Neural progenitor cell (in vitro differentiated cells): ENCODE measurements at regions not wholly inside any gene's neighbourhood (a gene's known extent, or its start where the extent isn't known, plus 50 kb on each side); places are given as distances from the start of the nearest gene placed in this dataset.

ENCODE experiments used
- DNase-seq: peaks from one replicate; pipeline ENCODE4 v3.0.0-alpha.2; 2016; ENCODE audit warnings: low spot score
- H2AFZ ChIP-seq: fragments of 200-600 bp; sonication (generic); replicated peaks from 2 replicates; pipeline ENCODE4 v1.6.1; 2016; ENCODE audit warnings: antibody characterized with exemption
- H3F3A ChIP-seq: fragments of 200-600 bp; sonication (generic); 2 replicates; pipeline ENCODE4 v1.6.1; 2016; ENCODE audit warnings: antibody characterized with exemption, low read depth
- H3K27ac ChIP-seq: fragments of 200-600 bp; sonication (generic); 2 replicates; pipeline ENCODE4 v1.5.1; 2016; ENCODE audit warnings: mild to moderate bottlenecking
- H3K27me3 ChIP-seq: fragments of 200-600 bp; sonication (generic); 2 replicates; pipeline ENCODE4 v1.6.1; 2016; ENCODE audit warnings: mild to moderate bottlenecking, moderate library complexity
- H3K36me3 ChIP-seq: fragments of 200-600 bp; sonication (generic); 2 replicates; pipeline ENCODE4 v1.5.1; 2016
- H3K4me1 ChIP-seq: fragments of 200-600 bp; sonication (generic); 2 replicates; pipeline ENCODE4 v1.6.1; 2016; ENCODE audit warnings: mixed run types
- H3K4me2 ChIP-seq: fragments of 200-600 bp; sonication (generic); 2 replicates; pipeline ENCODE4 v1.6.1; 2016
- H3K4me3 ChIP-seq: fragments of 200-600 bp; sonication (generic); 2 replicates; pipeline ENCODE4 v1.5.1; 2016
- H3K79me2 ChIP-seq: fragments of 200-600 bp; sonication (generic); 2 replicates; pipeline ENCODE4 v1.6.1; 2016; ENCODE audit warnings: low read depth
- H3K9ac ChIP-seq: fragments of 200-600 bp; sonication (generic); 2 replicates; pipeline ENCODE4 v1.6.1; 2016
- H3K9me3 ChIP-seq: fragments of 200-600 bp; sonication (generic); 2 replicates; pipeline ENCODE4 v1.5.1; 2016; ENCODE audit warnings: low read depth
- H4K20me1 ChIP-seq: fragments of 200-600 bp; sonication (generic); 2 replicates; pipeline ENCODE4 v1.6.1; 2016; ENCODE audit warnings: low read depth
- H3K27ac Mint-ChIP-seq: 3 replicates; pipeline ENCODE4 v1.8.0; 2021; ENCODE audit warnings: mixed read lengths
- H3K27me3 Mint-ChIP-seq: 2 replicates; pipeline ENCODE4 v1.8.0; 2022; ENCODE audit warnings: low read depth, mild to moderate bottlenecking, inconsistent platforms, moderate library complexity, mixed read lengths; ENCODE audit not compliant: insufficient read depth
- H3K36me3 Mint-ChIP-seq: 3 replicates; pipeline ENCODE4 v1.8.0; 2021; ENCODE audit warnings: mixed read lengths
- H3K4me1 Mint-ChIP-seq: 3 replicates; pipeline ENCODE4 v1.8.0; 2021; ENCODE audit warnings: mixed read lengths
- H3K4me3 Mint-ChIP-seq: 3 replicates; pipeline ENCODE4 v1.8.0; 2021; ENCODE audit warnings: mild to moderate bottlenecking, moderate library complexity, mixed read lengths
- H3K9me3 Mint-ChIP-seq: 3 replicates; pipeline ENCODE4 v1.8.0; 2020; ENCODE audit warnings: mixed read lengths
- EZH2 ChIP-seq: fragments of 200-600 bp; sonication (generic); IDR thresholded peaks from 2 replicates; pipeline ENCODE4 v1.6.1; 2017; ENCODE audit warnings: antibody characterized with exemption, mild to moderate bottlenecking, moderate library complexity
- EZH2phosphoT487 ChIP-seq: fragments of 200-600 bp; sonication (generic); IDR thresholded peaks from 2 replicates; pipeline ENCODE4 v1.6.1; 2017; ENCODE audit warnings: antibody characterized with exemption
- TF ChIP-seq, protein P1 (sequence below): fragments of 200-600 bp; sonication (generic); IDR thresholded peaks from 2 replicates; pipeline ENCODE4 v1.5.1; 2017; ENCODE audit warnings: antibody characterized with exemption, mild to moderate bottlenecking

GRCh38 chr12:46446645-46447044, 74.1 kb upstream of the SLC38A2 start:
- no peak for DNase-seq
- Mint-ChIP-seq H3K27me3 (no peaks in the 10 kb centered on the region), H3K9me3 (no peaks in the 10 kb centered on the region), H3K4me3 (no peak overlapping the region), H3K4me1 (peaks cover 9% of the 10 kb centered on the region), H3K36me3 (no peaks in the 10 kb centered on the region), H3K27ac (no peak overlapping the region)
- no peaks in the 10 kb centered on the region for H3K36me3 ChIP-seq
- no peak for TF ChIP-seq EZH2
- H3K9ac ChIP-seq, result no peak overlapping the region
- H3K27me3 ChIP-seq, result no peaks in the 10 kb centered on the region
- H3K4me3 ChIP-seq, result no peak overlapping the region
- no peak overlapping the region for H2AFZ ChIP-seq
- H3F3A ChIP-seq, result no peaks in the 10 kb centered on the region
- H3K4me1 ChIP-seq, result peaks cover 5% of the 10 kb centered on the region
- no peaks in the 10 kb centered on the region for H4K20me1 ChIP-seq
- no peaks in the 10 kb centered on the region for H3K79me2 ChIP-seq
- no peak overlapping the region for H3K27ac ChIP-seq
- no peak overlapping the region for H3K4me2 ChIP-seq
- H3K9me3 ChIP-seq, result no peaks in the 10 kb centered on the region

DNA sequence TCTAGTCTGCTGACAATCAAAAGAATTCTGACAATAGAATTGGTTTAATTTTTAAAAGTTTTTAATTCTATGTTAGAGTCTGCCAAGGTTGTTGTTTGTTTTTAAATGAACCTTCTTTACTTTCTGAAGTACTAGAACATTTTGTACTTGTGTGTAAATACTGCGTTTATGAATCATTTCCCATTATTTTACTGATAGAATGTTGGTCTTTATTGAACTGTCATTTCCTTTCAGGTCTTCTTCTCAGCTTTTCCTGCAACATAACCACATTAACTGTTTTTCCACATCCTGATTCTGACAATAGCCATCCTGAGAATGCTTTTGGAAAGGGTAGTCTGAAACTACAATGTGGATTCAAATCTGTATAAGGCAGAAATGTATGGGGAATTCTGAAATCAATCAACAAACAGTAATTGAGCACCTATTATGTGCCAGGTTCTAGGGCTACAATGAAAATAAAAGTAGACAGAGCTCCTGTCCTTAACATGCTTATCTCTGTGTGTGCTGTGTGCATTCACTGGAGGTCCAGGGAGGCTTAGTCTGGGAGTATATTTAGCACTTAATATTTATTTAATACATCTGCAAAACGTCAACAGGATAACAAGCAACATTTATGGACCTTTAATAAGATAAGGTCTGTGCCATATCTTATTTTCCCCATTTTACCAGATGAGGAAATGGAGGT, 73.1 kb upstream of the SLC38A2 start:
- no peaks in the 10 kb centered on the region for H3K27me3 ChIP-seq
- no peaks in the 10 kb centered on the region for H4K20me1 ChIP-seq
- H3K9me3 Mint-ChIP-seq, result no peaks in the 10 kb centered on the region
- H2AFZ ChIP-seq, result no peak overlapping the region
- DNase-seq, result no peak
- no peak overlapping the region for H3K9ac ChIP-seq
- H3K36me3 Mint-ChIP-seq, result no peaks in the 10 kb centered on the region
- H3K4me1 ChIP-seq, result peaks cover 5% of the 10 kb centered on the region
- H3K4me3 Mint-ChIP-seq, result no peak overlapping the region
- no peaks in the 10 kb centered on the region for H3K79me2 ChIP-seq
- no peaks in the 10 kb centered on the region for H3F3A ChIP-seq
- H3K27ac ChIP-seq, result no peak overlapping the region
- no peak for TF ChIP-seq EZH2
- no peak for TF ChIP-seq EZH2phosphoT487
- TF ChIP-seq, protein P1, sequence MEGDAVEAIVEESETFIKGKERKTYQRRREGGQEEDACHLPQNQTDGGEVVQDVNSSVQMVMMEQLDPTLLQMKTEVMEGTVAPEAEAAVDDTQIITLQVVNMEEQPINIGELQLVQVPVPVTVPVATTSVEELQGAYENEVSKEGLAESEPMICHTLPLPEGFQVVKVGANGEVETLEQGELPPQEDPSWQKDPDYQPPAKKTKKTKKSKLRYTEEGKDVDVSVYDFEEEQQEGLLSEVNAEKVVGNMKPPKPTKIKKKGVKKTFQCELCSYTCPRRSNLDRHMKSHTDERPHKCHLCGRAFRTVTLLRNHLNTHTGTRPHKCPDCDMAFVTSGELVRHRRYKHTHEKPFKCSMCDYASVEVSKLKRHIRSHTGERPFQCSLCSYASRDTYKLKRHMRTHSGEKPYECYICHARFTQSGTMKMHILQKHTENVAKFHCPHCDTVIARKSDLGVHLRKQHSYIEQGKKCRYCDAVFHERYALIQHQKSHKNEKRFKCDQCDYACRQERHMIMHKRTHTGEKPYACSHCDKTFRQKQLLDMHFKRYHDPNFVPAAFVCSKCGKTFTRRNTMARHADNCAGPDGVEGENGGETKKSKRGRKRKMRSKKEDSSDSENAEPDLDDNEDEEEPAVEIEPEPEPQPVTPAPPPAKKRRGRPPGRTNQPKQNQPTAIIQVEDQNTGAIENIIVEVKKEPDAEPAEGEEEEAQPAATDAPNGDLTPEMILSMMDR, result no peak
- no peaks in the 10 kb centered on the region for H3K27me3 Mint-ChIP-seq
- no peak overlapping the region for H3K4me2 ChIP-seq
- no peaks in the 10 kb centered on the region for H3K36me3 ChIP-seq
- peaks cover 9% of the 10 kb centered on the region for H3K4me1 Mint-ChIP-seq
- H3K27ac Mint-ChIP-seq, result no peak overlapping the region
- H3K4me3 ChIP-seq, result no peak overlapping the region
- no peaks in the 10 kb centered on the region for H3K9me3 ChIP-seq

- H3K27me3 Mint-ChIP-seq, result no peaks in the 10 kb centered on the region
- Histone ChIP-seq H3K4me1 (peaks cover 5% of the 10 kb centered on the region), H3F3A (no peaks in the 10 kb centered on the region), H2AFZ (no peak overlapping the region), H3K9me3 (no peaks in the 10 kb centered on the region), H3K36me3 (no peaks in the 10 kb centered on the region), H4K20me1 (no peaks in the 10 kb centered on the region), H3K4me2 (no peak overlapping the region), H3K27me3 (no peaks in the 10 kb centered on the region), H3K9ac (no peak overlapping the region), H3K27ac (no peak overlapping the region), H3K79me2 (no peaks in the 10 kb centered on the region), H3K4me3 (no peak overlapping the region)
- no peak overlapping the region for H3K27ac Mint-ChIP-seq
- no peaks in the 10 kb centered on the region for H3K9me3 Mint-ChIP-seq
- H3K36me3 Mint-ChIP-seq, result no peaks in the 10 kb centered on the region
- DNase-seq, result no peak
- H3K4me3 Mint-ChIP-seq, result no peak overlapping the region
- no peak for TF ChIP-seq EZH2phosphoT487
- H3K4me1 Mint-ChIP-seq, result peaks cover 8% of the 10 kb centered on the region
These were observed 72.5 kb upstream of the SLC38A2 start for GRCh38 chr12:46445093-46445492.

DNA sequence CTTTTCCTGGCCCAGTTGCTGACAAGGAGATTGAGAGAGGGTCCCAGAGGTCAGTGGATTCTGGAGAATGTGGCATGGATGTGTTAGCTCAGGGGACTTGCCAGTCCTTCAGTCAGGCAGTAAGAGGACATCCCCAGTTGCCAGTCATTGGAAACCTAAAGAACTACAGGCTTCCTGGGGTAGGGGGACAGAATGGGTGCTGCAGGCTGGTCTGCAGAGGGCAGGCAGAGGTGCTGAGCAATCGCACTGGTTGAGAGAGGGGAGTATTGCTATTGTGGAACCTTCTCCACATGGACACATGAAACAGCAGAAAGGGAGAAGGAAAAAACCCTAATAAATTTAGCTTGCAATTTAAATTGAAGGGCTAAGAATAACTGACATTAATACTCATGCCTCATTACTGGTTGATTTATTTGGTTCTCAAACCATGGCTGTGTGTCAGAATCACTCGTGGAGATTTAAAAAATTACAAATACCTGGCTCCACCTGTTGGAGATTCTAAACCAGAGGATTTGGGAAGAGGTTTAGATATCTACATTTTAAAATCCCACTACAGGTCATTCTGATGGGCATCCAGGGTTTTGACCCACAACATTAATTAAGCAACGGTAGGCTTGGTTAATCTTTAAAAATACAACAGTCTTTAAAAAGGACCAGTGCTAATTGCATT, 71.2 kb upstream of the SLC38A2 start:
- TF ChIP-seq EZH2 (no peak), EZH2phosphoT487 (no peak)
- TF ChIP-seq, protein P1, result no peak
- Mint-ChIP-seq H3K36me3 (no peaks in the 10 kb centered on the region), H3K4me1 (peaks cover 2% of the 10 kb centered on the region), H3K4me3 (no peak overlapping the region), H3K9me3 (no peaks in the 10 kb centered on the region), H3K27me3 (no peaks in the 10 kb centered on the region), H3K27ac (no peak overlapping the region)
- DNase-seq, result no peak
- H3K4me3 ChIP-seq, result no peak overlapping the region
- no peaks in the 10 kb centered on the region for H3F3A ChIP-seq
- H3K4me2 ChIP-seq, result no peak overlapping the region
- H4K20me1 ChIP-seq, result no peaks in the 10 kb centered on the region
- no peak overlapping the region for H2AFZ ChIP-seq
- no peak overlapping the region for H3K27ac ChIP-seq
- no peak overlapping the region for H3K9ac ChIP-seq
- H3K27me3 ChIP-seq, result no peaks in the 10 kb centered on the region
- H3K9me3 ChIP-seq, result no peaks in the 10 kb centered on the region
- no peaks in the 10 kb centered on the region for H3K79me2 ChIP-seq
- no peaks in the 10 kb centered on the region for H3K4me1 ChIP-seq
- H3K36me3 ChIP-seq, result no peaks in the 10 kb centered on the region
